ENCODE measurements at regions not wholly inside any gene's neighbourhood (a gene's known extent, or its start where the extent isn't known, plus 50 kb on each side); places are given as distances from the start of the nearest gene placed in this dataset.

DNA sequence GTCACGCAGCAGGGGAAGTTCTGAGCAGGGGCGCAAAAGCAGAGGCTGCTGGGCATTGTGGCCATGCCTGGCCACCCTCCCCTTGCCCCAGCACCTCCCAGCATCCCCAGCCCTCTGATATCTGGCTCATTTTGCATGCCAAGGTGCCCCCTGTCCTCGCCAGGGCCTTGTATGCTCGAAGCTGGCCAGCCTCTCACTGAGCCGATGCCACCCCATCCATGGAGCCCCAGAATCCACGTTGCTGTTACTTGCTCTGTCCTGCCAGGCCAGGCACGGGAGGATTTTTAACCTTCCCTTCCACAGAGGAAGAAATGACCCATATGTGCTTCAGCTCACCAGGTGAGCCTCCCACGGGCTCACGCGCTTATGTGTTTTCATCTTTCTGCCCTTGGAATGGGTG is 413.4 kb downstream of the BCL11B start:
- no peaks in the 10 kb centered on the region for H3K9me3 ChIP-seq (ENCODE audit: control insufficient read depth in 5 of 5, low read length in 5 of 5)
- H3K9ac ChIP-seq (ENCODE audit: low read length in 5 of 5): no peak overlapping the region
- no peak overlapping the region for H3K27ac ChIP-seq (ENCODE audit: low read depth, low read length)
- H3K4me1 ChIP-seq (ENCODE audit: control insufficient read depth in 5 of 5, insufficient read depth in 5 of 5, low read length in 5 of 5): no peaks in the 10 kb centered on the region
- H3K4me3 ChIP-seq (ENCODE audit: low read depth in 1 of 5, low read length in 5 of 5): no peak overlapping the region
- H3K27me3 ChIP-seq (ENCODE audit: control insufficient read depth in 5 of 5, insufficient read depth in 4 of 5, low read length in 5 of 5): peaks cover 0 to 9% (median 5%) of the 10 kb centered on the region in 5 donors
- no peaks in the 10 kb centered on the region for H3K36me3 ChIP-seq (ENCODE audit: control insufficient read depth in 5 of 5, insufficient read depth in 5 of 5, low read length in 5 of 5)

DNA sequence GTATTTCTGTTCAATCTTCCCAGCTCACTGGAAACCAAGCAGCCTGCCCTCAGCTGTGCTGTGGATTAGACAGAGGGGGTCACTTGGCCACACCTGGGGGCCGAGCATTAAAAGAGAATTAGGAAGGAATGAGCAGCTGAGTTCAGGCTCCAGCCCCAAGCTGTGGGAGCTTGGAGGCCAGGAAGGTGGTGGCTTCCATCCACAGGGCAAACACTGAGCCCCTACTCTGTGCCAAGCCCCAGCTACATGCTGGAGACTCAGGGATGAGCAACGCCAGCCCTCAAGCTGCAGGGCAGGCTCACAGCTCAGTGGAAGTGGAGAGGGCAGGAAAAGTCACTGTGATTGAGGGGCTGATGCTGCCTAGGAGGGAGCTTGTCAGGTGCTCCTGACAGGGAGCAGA is 412.7 kb downstream of the BCL11B start:
- no peaks in the 10 kb centered on the region for H3K4me1 ChIP-seq (ENCODE audit: control insufficient read depth in 5 of 5, insufficient read depth in 5 of 5, low read length in 5 of 5)

DNA sequence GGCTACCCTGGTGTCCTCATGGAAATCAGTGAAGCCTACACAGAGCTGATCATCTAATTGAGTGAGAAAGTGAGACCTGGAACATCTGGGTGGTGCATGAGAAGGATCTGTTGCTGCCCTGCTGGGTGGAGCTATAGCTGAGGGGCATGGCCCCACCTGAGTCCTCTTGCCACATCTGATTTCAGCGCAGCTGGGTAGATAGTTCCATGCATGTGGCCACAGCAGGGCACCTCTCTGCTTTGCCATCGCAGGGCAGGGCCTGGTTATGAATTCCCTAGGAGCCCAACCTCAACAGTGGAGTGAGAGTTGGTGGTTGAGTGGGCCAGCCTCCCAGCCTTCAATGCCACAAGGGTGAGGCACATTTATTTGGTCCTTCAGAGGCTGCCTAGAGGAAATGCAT is 407.8 kb downstream of the BCL11B start:
- Histone ChIP-seq H3K9ac (ENCODE audit: low read length in 5 of 5) (no peak overlapping the region), H3K27ac (ENCODE audit: low read depth, low read length) (no peak overlapping the region), H3K36me3 (ENCODE audit: control insufficient read depth in 5 of 5, insufficient read depth in 5 of 5, low read length in 5 of 5) (no peaks in the 10 kb centered on the region), H3K4me3 (ENCODE audit: low read depth in 1 of 5, low read length in 5 of 5) (no peak overlapping the region), H3K9me3 (ENCODE audit: control insufficient read depth in 5 of 5, low read length in 5 of 5) (no peaks in the 10 kb centered on the region), H3K27me3 (ENCODE audit: control insufficient read depth in 5 of 5, insufficient read depth in 4 of 5, low read length in 5 of 5) (peaks cover 0 to 6% (median 0%) of the 10 kb centered on the region in 5 donors), H3K4me1 (ENCODE audit: control insufficient read depth in 5 of 5, insufficient read depth in 5 of 5, low read length in 5 of 5) (no peaks in the 10 kb centered on the region)

More for the DNA sequence above, 412.7 kb downstream of the BCL11B start:
- Histone ChIP-seq H3K36me3 (ENCODE audit: control insufficient read depth in 5 of 5, insufficient read depth in 5 of 5, low read length in 5 of 5) (no peaks in the 10 kb centered on the region), H3K9me3 (ENCODE audit: control insufficient read depth in 5 of 5, low read length in 5 of 5) (no peaks in the 10 kb centered on the region), H3K9ac (ENCODE audit: low read length in 5 of 5) (no peak overlapping the region), H3K4me3 (ENCODE audit: low read depth in 1 of 5, low read length in 5 of 5) (no peak overlapping the region), H3K27ac (ENCODE audit: low read depth, low read length) (no peak overlapping the region), H3K27me3 (ENCODE audit: control insufficient read depth in 5 of 5, insufficient read depth in 4 of 5, low read length in 5 of 5) (peaks cover 0 to 9% (median 5%) of the 10 kb centered on the region in 5 donors)

DNA sequence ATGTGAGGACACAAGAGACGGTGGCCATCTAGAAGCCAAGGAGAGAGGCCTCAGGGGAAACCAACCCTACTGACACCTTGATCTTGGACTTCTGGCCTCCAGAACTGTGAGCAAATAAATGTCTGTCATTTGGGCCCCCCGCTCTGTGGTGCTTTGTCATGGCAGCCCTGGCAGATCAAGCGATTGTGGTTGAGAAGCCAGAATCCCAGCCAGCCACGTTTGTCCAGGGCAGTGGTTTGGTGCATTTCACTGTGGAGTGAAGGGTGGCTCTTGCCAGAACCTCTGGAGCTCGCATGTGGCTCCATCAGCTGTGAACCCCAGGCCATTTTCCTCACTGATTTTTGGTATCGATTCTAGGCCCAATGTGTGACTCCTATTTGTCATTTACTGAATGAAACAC is 404.9 kb downstream of the BCL11B start:
- peaks cover 0 to 3% (median 0%) of the 10 kb centered on the region in 5 donors for H3K27me3 ChIP-seq (ENCODE audit: control insufficient read depth in 5 of 5, insufficient read depth in 4 of 5, low read length in 5 of 5)
- no peaks in the 10 kb centered on the region for H3K4me1 ChIP-seq (ENCODE audit: control insufficient read depth in 5 of 5, insufficient read depth in 5 of 5, low read length in 5 of 5)
- H3K9me3 ChIP-seq (ENCODE audit: control insufficient read depth in 5 of 5, low read length in 5 of 5): no peaks in the 10 kb centered on the region
- H3K36me3 ChIP-seq (ENCODE audit: control insufficient read depth in 5 of 5, insufficient read depth in 5 of 5, low read length in 5 of 5): no peaks in the 10 kb centered on the region
- no peak overlapping the region for H3K9ac ChIP-seq (ENCODE audit: low read length in 5 of 5)
- H3K4me3 ChIP-seq (ENCODE audit: low read depth in 1 of 5, low read length in 5 of 5): no peak overlapping the region
- no peak overlapping the region for H3K27ac ChIP-seq (ENCODE audit: low read depth, low read length)

DNA sequence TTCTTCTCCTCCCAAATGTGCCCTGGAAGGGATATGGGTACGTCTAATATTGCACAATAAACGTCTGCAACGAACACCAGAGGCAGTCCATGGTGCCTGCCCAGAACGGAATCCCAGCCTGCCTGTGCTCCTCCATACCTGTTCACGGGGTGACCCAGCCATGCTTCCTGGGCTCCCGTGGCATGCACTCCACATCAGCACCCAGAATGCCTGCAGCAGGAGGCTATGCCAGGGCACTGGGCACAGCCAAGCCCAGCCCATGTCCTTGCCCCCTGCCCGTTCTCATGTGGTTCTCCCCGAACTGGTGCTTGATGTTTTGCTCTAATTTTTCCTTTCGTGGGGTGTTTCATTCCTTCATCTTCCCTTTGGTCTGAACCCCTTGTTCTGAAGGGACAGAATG is 404.3 kb downstream of the BCL11B start:
- Histone ChIP-seq H3K4me1 (ENCODE audit: control insufficient read depth in 5 of 5, insufficient read depth in 5 of 5, low read length in 5 of 5) (peaks cover 0 to 2% (median 0%) of the 10 kb centered on the region in 5 donors), H3K36me3 (ENCODE audit: control insufficient read depth in 5 of 5, insufficient read depth in 5 of 5, low read length in 5 of 5) (no peaks in the 10 kb centered on the region), H3K4me3 (ENCODE audit: low read depth in 1 of 5, low read length in 5 of 5) (no peak overlapping the region), H3K27ac (ENCODE audit: low read depth, low read length) (no peak overlapping the region), H3K27me3 (ENCODE audit: control insufficient read depth in 5 of 5, insufficient read depth in 4 of 5, low read length in 5 of 5) (peaks cover 0 to 3% (median 0%) of the 10 kb centered on the region in 5 donors), H3K9ac (ENCODE audit: low read length in 5 of 5) (no peak overlapping the region), H3K9me3 (ENCODE audit: control insufficient read depth in 5 of 5, low read length in 5 of 5) (no peaks in the 10 kb centered on the region)

DNA sequence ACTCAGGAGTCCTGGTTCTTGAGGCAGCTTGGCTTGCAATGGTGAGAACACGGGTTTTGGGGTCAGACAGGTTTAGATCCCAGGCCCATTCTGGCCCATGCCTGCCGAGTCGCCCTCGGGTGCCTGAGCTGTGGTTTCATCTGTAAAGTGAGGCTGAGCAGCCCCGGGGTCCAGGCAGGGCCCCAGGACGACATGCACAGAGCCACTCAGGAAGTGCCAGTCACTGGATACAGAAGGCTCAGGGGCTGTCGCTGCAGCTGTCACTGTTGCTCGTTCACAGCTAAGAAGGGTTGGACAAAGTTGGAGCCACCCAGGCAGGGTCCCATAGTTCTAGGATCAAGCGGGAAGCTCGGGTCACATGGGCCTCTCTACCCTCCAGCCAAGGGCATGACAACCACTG is 403.1 kb downstream of the BCL11B start:
- Histone ChIP-seq H3K9me3 (ENCODE audit: control insufficient read depth in 5 of 5, low read length in 5 of 5) (no peaks in the 10 kb centered on the region), H3K27me3 (ENCODE audit: control insufficient read depth in 5 of 5, insufficient read depth in 4 of 5, low read length in 5 of 5) (peaks cover 0 to 3% (median 0%) of the 10 kb centered on the region in 5 donors), H3K4me1 (ENCODE audit: control insufficient read depth in 5 of 5, insufficient read depth in 5 of 5, low read length in 5 of 5) (peaks cover 0 to 2% (median 0%) of the 10 kb centered on the region in 5 donors), H3K4me3 (ENCODE audit: low read depth in 1 of 5, low read length in 5 of 5) (no peak overlapping the region), H3K27ac (ENCODE audit: low read depth, low read length) (no peak overlapping the region), H3K9ac (ENCODE audit: low read length in 5 of 5) (no peak overlapping the region), H3K36me3 (ENCODE audit: control insufficient read depth in 5 of 5, insufficient read depth in 5 of 5, low read length in 5 of 5) (no peaks in the 10 kb centered on the region)

DNA sequence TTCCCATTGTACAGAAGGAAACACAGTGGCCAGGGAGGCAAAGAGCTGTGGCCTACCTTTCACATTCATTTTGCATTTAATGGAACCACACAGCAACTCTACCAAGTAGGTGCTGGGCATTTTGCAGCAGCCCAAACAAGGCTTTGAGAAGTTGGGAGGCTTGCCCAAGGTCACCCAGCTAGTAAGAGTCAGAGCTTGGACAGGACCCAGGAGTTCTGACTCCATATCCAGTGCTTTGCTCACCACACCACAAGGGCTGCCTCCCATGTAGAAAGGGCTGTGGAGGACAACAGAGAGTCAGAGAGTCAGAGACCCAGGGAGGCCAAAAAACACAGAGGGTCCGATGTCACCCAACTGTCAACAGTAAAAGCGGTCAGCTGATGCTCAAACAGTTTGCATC is 400.2 kb downstream of the BCL11B start:
- Histone ChIP-seq H3K4me3 (ENCODE audit: low read depth in 1 of 5, low read length in 5 of 5) (no peak overlapping the region), H3K36me3 (ENCODE audit: control insufficient read depth in 5 of 5, insufficient read depth in 5 of 5, low read length in 5 of 5) (no peaks in the 10 kb centered on the region), H3K9me3 (ENCODE audit: control insufficient read depth in 5 of 5, low read length in 5 of 5) (peaks cover 0 to 7% (median 0%) of the 10 kb centered on the region in 5 donors), H3K27ac (ENCODE audit: low read depth, low read length) (no peak overlapping the region), H3K9ac (ENCODE audit: low read length in 5 of 5) (no peak overlapping the region), H3K4me1 (ENCODE audit: control insufficient read depth in 5 of 5, insufficient read depth in 5 of 5, low read length in 5 of 5) (peaks cover 0 to 2% (median 0%) of the 10 kb centered on the region in 5 donors), H3K27me3 (ENCODE audit: control insufficient read depth in 5 of 5, insufficient read depth in 4 of 5, low read length in 5 of 5) (peaks cover 0 to 3% (median 0%) of the 10 kb centered on the region in 5 donors)

DNA sequence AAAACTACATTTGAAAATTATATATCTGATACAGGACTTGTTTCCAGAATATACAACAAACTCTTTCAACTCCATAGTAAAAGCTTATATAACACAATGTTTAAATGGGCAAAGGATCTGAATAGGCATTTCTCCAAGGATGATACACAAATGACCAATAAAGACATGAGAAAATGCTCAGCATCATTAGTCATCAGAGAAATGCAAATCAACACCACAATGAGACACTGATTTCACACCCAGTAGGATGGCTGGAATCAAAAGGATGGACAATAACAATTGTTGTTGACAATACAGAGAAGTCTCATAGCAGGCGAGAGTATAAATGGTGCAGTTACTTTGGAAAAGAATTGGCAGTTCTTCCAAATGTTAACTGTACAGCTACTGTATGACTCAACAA is 394.9 kb downstream of the BCL11B start:
- H3K36me3 ChIP-seq (ENCODE audit: control insufficient read depth in 5 of 5, insufficient read depth in 5 of 5, low read length in 5 of 5): no peaks in the 10 kb centered on the region
- peaks cover 0 to 2% (median 0%) of the 10 kb centered on the region in 5 donors for H3K4me1 ChIP-seq (ENCODE audit: control insufficient read depth in 5 of 5, insufficient read depth in 5 of 5, low read length in 5 of 5)
- H3K27me3 ChIP-seq (ENCODE audit: control insufficient read depth in 5 of 5, insufficient read depth in 4 of 5, low read length in 5 of 5): no peaks in the 10 kb centered on the region
- no peak overlapping the region for H3K4me3 ChIP-seq (ENCODE audit: low read depth in 1 of 5, low read length in 5 of 5)
- no peak overlapping the region for H3K9ac ChIP-seq (ENCODE audit: low read length in 5 of 5)
- H3K27ac ChIP-seq (ENCODE audit: low read depth, low read length): no peak overlapping the region
- peaks cover 0 to 7% (median 3%) of the 10 kb centered on the region in 5 donors for H3K9me3 ChIP-seq (ENCODE audit: control insufficient read depth in 5 of 5, low read length in 5 of 5)

DNA sequence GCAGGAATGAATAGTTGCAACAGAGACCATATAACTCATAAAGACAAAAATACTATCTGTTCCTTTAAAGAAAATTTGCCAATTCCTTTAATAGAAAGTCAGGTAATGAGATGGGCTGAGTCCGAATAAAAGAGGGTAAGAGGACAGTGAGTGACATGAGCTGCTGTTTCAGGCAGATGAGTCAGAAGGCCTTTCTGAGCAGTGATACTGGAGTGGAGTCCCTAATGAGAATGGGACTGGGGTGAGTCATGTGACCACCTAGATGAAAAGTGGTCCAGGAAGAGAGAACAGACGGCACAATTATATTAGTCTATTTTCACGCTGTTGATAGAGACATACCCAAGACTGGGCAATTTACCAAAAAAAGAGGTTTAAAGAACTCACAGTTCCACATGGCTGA is 393.7 kb downstream of the BCL11B start:
- H3K27me3 ChIP-seq (ENCODE audit: control insufficient read depth in 5 of 5, insufficient read depth in 4 of 5, low read length in 5 of 5): no peaks in the 10 kb centered on the region
- no peak overlapping the region for H3K4me3 ChIP-seq (ENCODE audit: low read depth in 1 of 5, low read length in 5 of 5)
- H3K9me3 ChIP-seq (ENCODE audit: control insufficient read depth in 5 of 5, low read length in 5 of 5): peaks cover 0 to 7% (median 3%) of the 10 kb centered on the region in 5 donors
- H3K4me1 ChIP-seq (ENCODE audit: control insufficient read depth in 5 of 5, insufficient read depth in 5 of 5, low read length in 5 of 5): no peaks in the 10 kb centered on the region
- no peaks in the 10 kb centered on the region for H3K36me3 ChIP-seq (ENCODE audit: control insufficient read depth in 5 of 5, insufficient read depth in 5 of 5, low read length in 5 of 5)
- no peak overlapping the region for H3K27ac ChIP-seq (ENCODE audit: low read depth, low read length)
- H3K9ac ChIP-seq (ENCODE audit: low read length in 5 of 5): no peak overlapping the region

DNA sequence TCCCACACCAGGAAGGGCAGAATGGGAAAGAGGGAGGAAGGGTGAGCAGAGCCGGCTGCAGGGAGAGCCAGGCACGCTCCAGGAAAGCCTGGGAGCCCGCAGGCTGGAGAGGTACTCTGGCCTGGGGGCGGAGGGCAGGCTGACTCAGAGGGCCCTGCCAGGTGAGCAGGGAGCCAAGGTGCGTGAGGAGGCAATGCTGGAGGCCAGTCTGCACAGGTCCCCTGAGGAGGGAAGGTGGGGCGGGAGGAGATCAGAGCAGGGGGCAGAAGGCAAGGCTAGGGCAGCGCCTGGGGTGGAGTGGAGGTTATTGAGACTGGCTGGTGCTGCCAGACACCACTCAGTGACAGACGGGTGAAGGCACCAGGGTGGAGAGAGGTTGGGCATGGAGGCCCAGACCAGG is 385.0 kb downstream of the BCL11B start:
- Histone ChIP-seq H3K27me3 (ENCODE audit: control insufficient read depth in 5 of 5, insufficient read depth in 4 of 5, low read length in 5 of 5) (peaks cover 0 to 5% (median 4%) of the 10 kb centered on the region in 5 donors), H3K27ac (ENCODE audit: low read depth, low read length) (no peak overlapping the region), H3K4me3 (ENCODE audit: low read depth in 1 of 5, low read length in 5 of 5) (no peak overlapping the region), H3K9ac (ENCODE audit: low read length in 5 of 5) (no peak overlapping the region), H3K4me1 (ENCODE audit: control insufficient read depth in 5 of 5, insufficient read depth in 5 of 5, low read length in 5 of 5) (no peaks in the 10 kb centered on the region), H3K36me3 (ENCODE audit: control insufficient read depth in 5 of 5, insufficient read depth in 5 of 5, low read length in 5 of 5) (no peaks in the 10 kb centered on the region), H3K9me3 (ENCODE audit: control insufficient read depth in 5 of 5, low read length in 5 of 5) (peaks cover 0 to 9% (median 1%) of the 10 kb centered on the region in 5 donors)

DNA sequence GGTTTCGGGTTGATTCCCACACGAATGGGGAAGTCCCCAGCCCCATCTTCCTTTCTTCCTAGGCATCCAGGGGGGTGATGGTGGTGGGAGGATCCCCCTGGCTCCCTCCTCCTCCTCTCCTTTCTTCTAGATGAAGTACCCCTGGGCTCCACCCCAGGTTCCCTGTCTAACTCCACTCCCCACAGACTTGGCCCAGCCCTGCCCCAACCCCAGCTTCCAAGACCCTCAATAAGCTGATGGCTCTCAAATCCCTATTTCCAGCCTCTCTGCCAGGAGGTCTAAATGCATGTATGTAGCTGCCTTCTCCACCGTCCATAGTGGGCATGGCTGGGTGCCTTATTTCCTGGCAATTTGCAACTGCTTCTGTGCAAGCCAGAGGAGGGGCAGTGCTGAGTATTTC is 383.7 kb downstream of the BCL11B start:
- Histone ChIP-seq H3K36me3 (ENCODE audit: control insufficient read depth in 5 of 5, insufficient read depth in 5 of 5, low read length in 5 of 5) (no peaks in the 10 kb centered on the region), H3K27ac (ENCODE audit: low read depth, low read length) (no peak overlapping the region), H3K9me3 (ENCODE audit: control insufficient read depth in 5 of 5, low read length in 5 of 5) (peaks cover 0 to 9% (median 0%) of the 10 kb centered on the region in 5 donors), H3K9ac (ENCODE audit: low read length in 5 of 5) (no peak overlapping the region), H3K4me1 (ENCODE audit: control insufficient read depth in 5 of 5, insufficient read depth in 5 of 5, low read length in 5 of 5) (no peaks in the 10 kb centered on the region), H3K27me3 (ENCODE audit: control insufficient read depth in 5 of 5, insufficient read depth in 4 of 5, low read length in 5 of 5) (peaks cover 0 to 6% (median 4%) of the 10 kb centered on the region in 5 donors), H3K4me3 (ENCODE audit: low read depth in 1 of 5, low read length in 5 of 5) (no peak overlapping the region)

All from subcutaneous abdominal adipose tissue (tissue), 5 donors.